ENCODE measurements at regions not wholly inside any gene's neighbourhood (a gene's known extent, or its start where the extent isn't known, plus 50 kb on each side); places are given as distances from the start of the nearest gene placed in this dataset.

DNA sequence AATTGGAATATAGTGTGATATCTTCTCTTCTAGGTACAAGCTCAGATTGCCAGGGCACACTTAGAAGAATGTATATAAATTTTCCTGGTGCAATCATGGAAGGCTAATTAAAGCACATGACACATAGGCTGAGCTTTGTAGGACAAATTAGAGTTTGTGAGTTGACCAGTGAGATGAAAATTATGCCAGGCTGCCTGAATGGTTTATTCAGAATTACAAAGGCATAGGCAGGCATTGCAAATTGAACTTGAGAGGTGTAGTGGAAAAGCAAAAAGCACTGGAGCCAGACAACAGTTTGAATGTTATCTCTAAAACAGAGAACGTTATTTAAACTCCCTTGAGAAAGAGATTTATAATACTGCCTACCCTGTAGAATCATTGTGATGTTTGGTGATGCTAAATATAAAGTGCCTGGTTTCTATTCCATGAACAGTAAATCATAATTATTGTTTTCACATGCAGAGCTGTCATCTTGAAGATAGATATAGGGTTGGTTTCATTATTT is 712.1 kb downstream of the TBC1D32 start:
- Histone ChIP-seq H3K4me3 (no peak overlapping the region), H3K27ac (no peak overlapping the region)
- TF ChIP-seq, protein P1, sequence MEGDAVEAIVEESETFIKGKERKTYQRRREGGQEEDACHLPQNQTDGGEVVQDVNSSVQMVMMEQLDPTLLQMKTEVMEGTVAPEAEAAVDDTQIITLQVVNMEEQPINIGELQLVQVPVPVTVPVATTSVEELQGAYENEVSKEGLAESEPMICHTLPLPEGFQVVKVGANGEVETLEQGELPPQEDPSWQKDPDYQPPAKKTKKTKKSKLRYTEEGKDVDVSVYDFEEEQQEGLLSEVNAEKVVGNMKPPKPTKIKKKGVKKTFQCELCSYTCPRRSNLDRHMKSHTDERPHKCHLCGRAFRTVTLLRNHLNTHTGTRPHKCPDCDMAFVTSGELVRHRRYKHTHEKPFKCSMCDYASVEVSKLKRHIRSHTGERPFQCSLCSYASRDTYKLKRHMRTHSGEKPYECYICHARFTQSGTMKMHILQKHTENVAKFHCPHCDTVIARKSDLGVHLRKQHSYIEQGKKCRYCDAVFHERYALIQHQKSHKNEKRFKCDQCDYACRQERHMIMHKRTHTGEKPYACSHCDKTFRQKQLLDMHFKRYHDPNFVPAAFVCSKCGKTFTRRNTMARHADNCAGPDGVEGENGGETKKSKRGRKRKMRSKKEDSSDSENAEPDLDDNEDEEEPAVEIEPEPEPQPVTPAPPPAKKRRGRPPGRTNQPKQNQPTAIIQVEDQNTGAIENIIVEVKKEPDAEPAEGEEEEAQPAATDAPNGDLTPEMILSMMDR (IDR thresholded peaks at IDR 0.05): no peak
- DNase-seq (ENCODE audit: low spot score): no peak

DNA sequence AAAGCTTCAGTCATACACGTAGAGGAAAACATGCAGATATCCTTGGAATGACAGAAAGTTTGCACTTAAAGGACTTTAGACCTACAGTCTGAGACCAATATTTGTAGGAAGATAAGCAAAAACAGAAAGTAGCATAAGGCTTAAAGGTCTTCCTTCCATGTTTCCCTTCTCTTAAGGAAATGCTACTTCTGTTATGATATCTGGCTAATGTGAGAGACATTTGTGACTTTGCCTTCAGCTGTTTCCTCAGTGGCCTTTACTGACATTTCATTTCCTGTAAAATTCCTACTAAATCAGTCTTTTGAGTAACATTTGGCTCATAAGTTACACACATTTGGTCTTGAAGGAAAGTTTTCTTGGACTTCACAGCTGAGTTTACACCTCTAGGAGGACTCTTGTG is 713.4 kb downstream of the TBC1D32 start:
- no peak for DNase-seq (ENCODE audit: low spot score)
- Histone ChIP-seq H3K27ac (no peak overlapping the region), H3K4me3 (no peak overlapping the region)
- TF ChIP-seq, protein P1 (IDR thresholded peaks at IDR 0.05): no peak

DNA sequence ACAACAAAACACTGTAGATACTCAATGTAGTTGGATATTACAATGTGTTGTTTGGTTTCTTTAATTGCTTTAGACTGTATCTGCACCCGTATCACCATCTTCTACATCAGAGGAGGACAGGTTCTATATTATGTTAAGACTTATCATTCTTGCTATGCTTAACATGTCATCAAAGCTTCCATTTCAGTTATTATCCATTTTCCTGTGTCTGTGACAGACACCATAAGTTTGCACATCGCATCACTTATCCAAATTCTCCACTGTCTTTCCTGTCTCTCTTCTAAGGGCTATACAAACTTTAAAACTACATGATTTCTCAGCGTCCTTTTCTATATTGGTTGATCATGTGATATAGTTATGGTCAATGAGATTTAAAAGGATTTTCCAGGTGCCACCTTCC is 719.0 kb downstream of the TBC1D32 start:
- Histone ChIP-seq H3K27ac (no peak overlapping the region), H3K4me3 (no peak overlapping the region)
- TF ChIP-seq, protein P1 (IDR thresholded peaks at IDR 0.05): no peak
- no peak for DNase-seq (ENCODE audit: low spot score)

DNA sequence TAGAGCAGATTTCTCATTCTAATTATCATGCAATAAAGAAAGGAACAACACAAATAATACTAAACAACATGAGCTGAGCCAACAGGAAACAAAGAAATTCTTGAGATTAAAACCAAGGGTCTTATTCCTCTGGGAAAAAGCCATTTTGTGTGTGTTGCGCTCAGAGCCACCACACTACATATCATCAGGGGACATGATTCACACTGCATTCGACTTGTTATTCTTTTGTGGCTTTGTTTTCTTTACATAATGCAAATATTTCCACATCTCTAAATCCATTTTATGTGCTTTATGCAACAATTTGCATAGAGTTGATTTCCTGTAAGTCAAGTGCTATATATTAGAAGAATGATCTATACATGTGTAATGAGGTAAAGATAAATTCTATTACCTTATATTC is 719.6 kb downstream of the TBC1D32 start:
- H3K27ac ChIP-seq: no peak overlapping the region

DNA sequence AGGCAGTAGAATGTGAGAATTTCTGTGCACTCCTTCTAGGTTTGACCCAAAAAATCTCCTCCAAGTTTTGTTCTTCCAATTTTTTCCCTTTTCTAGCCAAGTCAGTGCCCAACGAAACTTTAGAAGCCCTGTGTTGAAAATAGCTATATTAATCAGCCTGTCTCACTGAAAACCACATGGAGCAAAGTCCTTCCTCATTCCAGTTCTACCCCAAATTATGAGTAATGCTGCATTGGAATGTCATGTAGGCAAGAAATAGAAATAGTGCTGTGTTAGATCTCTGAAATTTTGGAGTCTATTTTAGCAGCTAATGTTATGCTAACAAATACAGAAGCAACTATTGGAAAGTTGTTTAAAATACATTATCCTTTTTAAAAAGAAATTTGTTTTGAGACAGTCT is 725.5 kb downstream of the TBC1D32 start:
- Histone ChIP-seq H3K4me3 (no peak overlapping the region), H3K27ac (peak overlapping the region in 1 of 2 donors; percentile 28)
- TF ChIP-seq, protein P1 (IDR thresholded peaks at IDR 0.05): no peak
- DNase-seq (ENCODE audit: low spot score): no peak

More for the DNA sequence above, 719.6 kb downstream of the TBC1D32 start:
- TF ChIP-seq, protein P1 (IDR thresholded peaks at IDR 0.05): no peak
- DNase-seq (ENCODE audit: low spot score): no peak
- H3K4me3 ChIP-seq: no peak overlapping the region

DNA sequence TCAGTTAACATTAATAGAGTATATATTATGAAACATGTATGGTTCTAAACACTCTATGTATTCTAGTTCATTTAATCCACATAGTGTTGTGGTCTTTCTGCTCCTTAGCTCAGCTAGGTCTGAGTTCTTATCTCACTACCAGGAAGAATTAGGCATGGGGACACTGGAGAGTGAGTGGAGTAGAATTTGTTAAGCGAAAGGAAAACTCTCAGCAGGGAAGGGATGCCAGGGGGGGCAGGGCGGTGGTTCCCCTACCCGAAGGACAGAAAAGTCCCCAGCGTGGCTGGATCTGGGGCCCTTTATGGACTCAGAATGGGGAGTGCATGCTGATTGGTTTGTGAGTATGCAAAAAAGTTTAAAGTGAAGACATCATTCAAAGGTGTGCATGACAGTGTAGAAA is 727.5 kb downstream of the TBC1D32 start:
- H3K27ac ChIP-seq: no peak overlapping the region
- TF ChIP-seq, protein P1 (IDR thresholded peaks at IDR 0.05): no peak
- DNase-seq (ENCODE audit: low spot score): no peak
- no peak overlapping the region for H3K4me3 ChIP-seq

DNA sequence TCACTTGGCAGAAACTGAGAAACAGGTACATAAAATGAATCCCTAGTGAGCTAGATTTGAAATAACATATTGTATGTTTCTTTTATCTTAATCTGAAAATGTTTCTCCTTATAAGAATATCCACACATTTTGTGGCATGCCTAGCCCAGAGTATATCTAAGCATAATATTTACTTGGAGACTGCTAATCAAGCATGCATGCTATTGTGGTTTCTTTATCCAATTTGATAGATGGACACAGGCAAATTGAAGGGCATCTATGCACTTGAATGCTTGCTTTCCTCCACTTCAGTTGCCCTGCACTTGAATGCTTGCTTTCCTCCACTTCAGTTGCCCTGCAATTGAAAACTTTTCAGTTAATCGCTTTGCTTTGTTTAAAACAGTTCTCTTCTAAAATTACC is 729.8 kb downstream of the TBC1D32 start:
- no peak overlapping the region for H3K4me3 ChIP-seq
- TF ChIP-seq, protein P1 (IDR thresholded peaks at IDR 0.05): no peak
- DNase-seq (ENCODE audit: low spot score): no peak
- H3K27ac ChIP-seq: no peak overlapping the region
